ENCODE measurements at regions not wholly inside any gene's neighbourhood (a gene's known extent, or its start where the extent isn't known, plus 50 kb on each side); places are given as distances from the start of the nearest gene placed in this dataset.

DNA sequence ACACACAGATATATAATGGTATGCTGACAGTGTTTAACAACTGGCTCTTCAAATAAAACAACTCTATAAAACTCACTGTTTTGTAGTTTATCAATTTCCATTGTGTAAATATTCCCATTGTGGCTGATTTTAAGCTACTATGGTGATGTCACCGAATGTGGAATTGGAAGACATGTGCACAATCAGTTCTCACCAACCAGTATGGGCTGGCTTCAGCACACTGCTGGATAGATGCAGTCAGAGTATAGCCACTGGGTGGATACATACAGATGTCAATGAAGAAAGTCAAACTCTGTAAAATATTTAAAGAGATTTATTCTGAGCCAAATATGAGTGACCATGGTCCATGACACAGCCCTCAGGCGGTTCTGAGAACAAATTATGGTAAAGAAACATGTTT lies 475.9 kb upstream of the SMARCA2 start:
- TF ChIP-seq EP300 (IDR thresholded peaks at IDR 0.05) (no peak), POLR2A (IDR thresholded peaks at IDR 0.05) (no peak)
- TF ChIP-seq, protein P1, sequence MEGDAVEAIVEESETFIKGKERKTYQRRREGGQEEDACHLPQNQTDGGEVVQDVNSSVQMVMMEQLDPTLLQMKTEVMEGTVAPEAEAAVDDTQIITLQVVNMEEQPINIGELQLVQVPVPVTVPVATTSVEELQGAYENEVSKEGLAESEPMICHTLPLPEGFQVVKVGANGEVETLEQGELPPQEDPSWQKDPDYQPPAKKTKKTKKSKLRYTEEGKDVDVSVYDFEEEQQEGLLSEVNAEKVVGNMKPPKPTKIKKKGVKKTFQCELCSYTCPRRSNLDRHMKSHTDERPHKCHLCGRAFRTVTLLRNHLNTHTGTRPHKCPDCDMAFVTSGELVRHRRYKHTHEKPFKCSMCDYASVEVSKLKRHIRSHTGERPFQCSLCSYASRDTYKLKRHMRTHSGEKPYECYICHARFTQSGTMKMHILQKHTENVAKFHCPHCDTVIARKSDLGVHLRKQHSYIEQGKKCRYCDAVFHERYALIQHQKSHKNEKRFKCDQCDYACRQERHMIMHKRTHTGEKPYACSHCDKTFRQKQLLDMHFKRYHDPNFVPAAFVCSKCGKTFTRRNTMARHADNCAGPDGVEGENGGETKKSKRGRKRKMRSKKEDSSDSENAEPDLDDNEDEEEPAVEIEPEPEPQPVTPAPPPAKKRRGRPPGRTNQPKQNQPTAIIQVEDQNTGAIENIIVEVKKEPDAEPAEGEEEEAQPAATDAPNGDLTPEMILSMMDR (IDR thresholded peaks at IDR 0.05): no peak
